ENCODE measurements at regions not wholly inside any gene's neighbourhood (a gene's known extent, or its start where the extent isn't known, plus 50 kb on each side); places are given as distances from the start of the nearest gene placed in this dataset.

- in situ Hi-C loops (cut with HindIII; ENCODE audit: low sequenced_read_pairs): no loop called here
- no peak overlapping the region for H3K4me3 ChIP-seq (ENCODE audit: low read depth, low read length)
- no peak for TF ChIP-seq CTCF (IDR thresholded peaks at IDR 0.05; ENCODE audit: low read depth, low read length, missing control alignments)
- no peak for DNase-seq (ENCODE audit: low read depth)
Observed at GRCh38 chr14:78103271-78103670, 66.9 kb upstream of the NRXN3 start.

GRCh38 chr14:78104160-78104559 is 66.0 kb upstream of the NRXN3 start:
- no peak for TF ChIP-seq CTCF (IDR thresholded peaks at IDR 0.05; ENCODE audit: low read depth, low read length, missing control alignments)
- no peak overlapping the region for H3K4me3 ChIP-seq (ENCODE audit: low read depth, low read length)
- no peak for DNase-seq (ENCODE audit: low read depth)
- in situ Hi-C loops (cut with HindIII; ENCODE audit: low sequenced_read_pairs): no loop called here

- no peak for TF ChIP-seq CTCF (IDR thresholded peaks at IDR 0.05; ENCODE audit: low read depth, low read length, missing control alignments)
- no peak overlapping the region for H3K4me3 ChIP-seq (ENCODE audit: low read depth, low read length)
- DNase-seq (ENCODE audit: low read depth): no peak
- in situ Hi-C loops (cut with HindIII; ENCODE audit: low sequenced_read_pairs): no loop called here
Observed at GRCh38 chr14:78104655-78105054, 65.5 kb upstream of the NRXN3 start.

GRCh38 chr14:78106381-78106780 is 63.8 kb upstream of the NRXN3 start:
- no peak for DNase-seq (ENCODE audit: low read depth)
- in situ Hi-C loops (cut with HindIII; ENCODE audit: low sequenced_read_pairs): no loop called here
- no peak for TF ChIP-seq CTCF (IDR thresholded peaks at IDR 0.05; ENCODE audit: low read depth, low read length, missing control alignments)
- H3K4me3 ChIP-seq (ENCODE audit: low read depth, low read length): no peak overlapping the region

GRCh38 chr14:78107166-78107565 is 63.0 kb upstream of the NRXN3 start:
- TF ChIP-seq CTCF (IDR thresholded peaks at IDR 0.05; ENCODE audit: low read depth, low read length, missing control alignments): no peak
- in situ Hi-C loops (cut with HindIII; ENCODE audit: low sequenced_read_pairs): no loop called here
- no peak overlapping the region for H3K4me3 ChIP-seq (ENCODE audit: low read depth, low read length)
- DNase-seq (ENCODE audit: low read depth): no peak

- in situ Hi-C loops (cut with HindIII; ENCODE audit: low sequenced_read_pairs): no loop called here
- no peak for TF ChIP-seq CTCF (IDR thresholded peaks at IDR 0.05; ENCODE audit: low read depth, low read length, missing control alignments)
- no peak for DNase-seq (ENCODE audit: low read depth)
- no peak overlapping the region for H3K4me3 ChIP-seq (ENCODE audit: low read depth, low read length)
Observed at GRCh38 chr14:78119440-78119839, 50.7 kb upstream of the NRXN3 start.

Data from astrocyte of the cerebellum (primary cell).